ENCODE measurements at regions not wholly inside any gene's neighbourhood (a gene's known extent, or its start where the extent isn't known, plus 50 kb on each side); places are given as distances from the start of the nearest gene placed in this dataset.

DNA sequence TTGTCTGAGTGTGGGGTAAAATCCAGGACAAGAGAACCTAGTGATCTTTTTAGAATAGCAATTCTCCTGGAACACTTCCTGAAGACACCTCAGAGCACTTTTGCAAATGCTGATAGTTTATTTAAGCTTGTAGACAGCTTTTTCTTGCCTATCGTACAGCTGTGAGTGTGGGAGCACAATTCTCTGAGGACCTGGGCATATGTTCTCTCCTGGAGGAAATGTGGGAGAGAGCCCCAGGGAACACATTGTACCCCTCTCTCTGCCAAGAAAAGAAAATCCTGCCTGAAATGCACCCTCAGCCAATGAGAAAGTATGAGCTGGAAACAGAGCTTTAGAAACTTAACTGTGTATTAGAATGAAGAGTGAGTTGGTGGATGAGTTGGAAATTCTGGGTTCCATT, 308.3 kb upstream of the SEMA6D start:
- TF ChIP-seq, protein P1, sequence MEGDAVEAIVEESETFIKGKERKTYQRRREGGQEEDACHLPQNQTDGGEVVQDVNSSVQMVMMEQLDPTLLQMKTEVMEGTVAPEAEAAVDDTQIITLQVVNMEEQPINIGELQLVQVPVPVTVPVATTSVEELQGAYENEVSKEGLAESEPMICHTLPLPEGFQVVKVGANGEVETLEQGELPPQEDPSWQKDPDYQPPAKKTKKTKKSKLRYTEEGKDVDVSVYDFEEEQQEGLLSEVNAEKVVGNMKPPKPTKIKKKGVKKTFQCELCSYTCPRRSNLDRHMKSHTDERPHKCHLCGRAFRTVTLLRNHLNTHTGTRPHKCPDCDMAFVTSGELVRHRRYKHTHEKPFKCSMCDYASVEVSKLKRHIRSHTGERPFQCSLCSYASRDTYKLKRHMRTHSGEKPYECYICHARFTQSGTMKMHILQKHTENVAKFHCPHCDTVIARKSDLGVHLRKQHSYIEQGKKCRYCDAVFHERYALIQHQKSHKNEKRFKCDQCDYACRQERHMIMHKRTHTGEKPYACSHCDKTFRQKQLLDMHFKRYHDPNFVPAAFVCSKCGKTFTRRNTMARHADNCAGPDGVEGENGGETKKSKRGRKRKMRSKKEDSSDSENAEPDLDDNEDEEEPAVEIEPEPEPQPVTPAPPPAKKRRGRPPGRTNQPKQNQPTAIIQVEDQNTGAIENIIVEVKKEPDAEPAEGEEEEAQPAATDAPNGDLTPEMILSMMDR (IDR thresholded peaks at IDR 0.05; ENCODE audit: low read length): no peak
- TF ChIP-seq EZH2 (optimal IDR thresholded peaks at IDR 0.05; ENCODE audit: low read depth, low read length) (no peak), EZH2phosphoT487 (IDR thresholded peaks at IDR 0.05; ENCODE audit: low read length) (no peak)

Measured in MM.1S (cell line).